H9 (cell line): ENCODE measurements at regions not wholly inside any gene's neighbourhood (a gene's known extent, or its start where the extent isn't known, plus 50 kb on each side); places are given as distances from the start of the nearest gene placed in this dataset.

Experiments used
- DNase-seq: peaks from one replicate; pipeline ENCODE4 v3.0.0-alpha.2; 2017
- H2AFZ ChIP-seq: one replicate; pipeline ENCODE4 v1.6.1; 2013; ENCODE audit warnings: mild to moderate bottlenecking, low read length, control low read depth, moderate library complexity
- H2AK5ac ChIP-seq: 2 replicates; pipeline ENCODE4 v1.6.1; 2013; ENCODE audit warnings: low read length, control low read depth, mixed read lengths; ENCODE audit not compliant: insufficient read length
- H2BK120ac ChIP-seq: one replicate; pipeline ENCODE4 v1.6.1; 2013; ENCODE audit warnings: low read depth, mild to moderate bottlenecking, low read length, control low read depth, inconsistent platforms; ENCODE audit not compliant: poor library complexity, severe bottlenecking
- H2BK12ac ChIP-seq: 2 replicates; pipeline ENCODE4 v1.6.1; 2013; ENCODE audit warnings: low read length, control low read depth, mixed read lengths, low read depth; ENCODE audit not compliant: insufficient read length
- H2BK15ac ChIP-seq: 2 replicates; pipeline ENCODE4 v1.6.1; 2013; ENCODE audit warnings: low read depth, low read length, control low read depth
- H2BK20ac ChIP-seq: one replicate; pipeline ENCODE4 v1.6.1; 2013; ENCODE audit warnings: low read depth, mild to moderate bottlenecking, low read length, control low read depth, inconsistent platforms; ENCODE audit not compliant: poor library complexity, severe bottlenecking
- H2BK5ac ChIP-seq: 2 replicates; pipeline ENCODE4 v1.6.1; 2013; ENCODE audit warnings: low read length, control low read depth, mixed read lengths; ENCODE audit not compliant: insufficient read length
- H3K14ac ChIP-seq: 2 replicates; pipeline ENCODE4 v1.6.1; 2013; ENCODE audit warnings: low read length, control low read depth; ENCODE audit not compliant: insufficient read depth
- H3K18ac ChIP-seq: 2 replicates; pipeline ENCODE4 v1.6.1; 2013; ENCODE audit warnings: low read depth, mild to moderate bottlenecking, mixed read lengths, low read length, control low read depth; ENCODE audit not compliant: insufficient read length
- H3K23ac ChIP-seq: 2 replicates; pipeline ENCODE4 v1.6.1; 2013; ENCODE audit warnings: low read length, control low read depth, mixed read lengths, low read depth; ENCODE audit not compliant: insufficient read length
- H3K23me2 ChIP-seq: 2 replicates; pipeline ENCODE4 v1.6.1; 2013; ENCODE audit warnings: low read depth, mild to moderate bottlenecking, mixed read lengths, low read length, control low read depth; ENCODE audit not compliant: insufficient read length, poor library complexity, severe bottlenecking
- H3K27ac ChIP-seq: 2 replicates; pipeline ENCODE4 v1.5.1; 2013; ENCODE audit warnings: low read length, control low read depth, mixed read lengths, low read depth; ENCODE audit not compliant: insufficient read length
- H3K27me3 ChIP-seq: 2 replicates; pipeline ENCODE4 v1.6.1; 2013; ENCODE audit warnings: low read length, control low read depth, inconsistent platforms; ENCODE audit not compliant: insufficient read depth
- H3K4ac ChIP-seq: 2 replicates; pipeline ENCODE4 v1.6.1; 2013; ENCODE audit warnings: low read depth, mild to moderate bottlenecking, control low read depth, inconsistent platforms, low read length, moderate library complexity
- H3K4me1 ChIP-seq: 2 replicates; pipeline ENCODE4 v1.6.1; 2013; ENCODE audit warnings: low read length, control low read depth, inconsistent platforms; ENCODE audit not compliant: insufficient read depth
- H3K4me2 ChIP-seq: 2 replicates; pipeline ENCODE4 v1.6.1; 2013; ENCODE audit warnings: low read length, control low read depth, mixed read lengths; ENCODE audit not compliant: insufficient read length, insufficient read depth
- H3K56ac ChIP-seq: 2 replicates; pipeline ENCODE4 v1.6.1; 2013; ENCODE audit warnings: low read depth, mild to moderate bottlenecking, mixed read lengths, low read length, control low read depth; ENCODE audit not compliant: insufficient read length
- H3K79me1 ChIP-seq: 2 replicates; pipeline ENCODE4 v1.6.1; 2013; ENCODE audit warnings: low read depth, mild to moderate bottlenecking, moderate library complexity, low read length, control low read depth, inconsistent platforms; ENCODE audit not compliant: insufficient read depth, poor library complexity, severe bottlenecking
- H3K79me2 ChIP-seq: 2 replicates; pipeline ENCODE4 v1.6.1; 2013; ENCODE audit warnings: low read length, control low read depth, inconsistent platforms; ENCODE audit not compliant: insufficient read depth
- H3K9ac ChIP-seq: 2 replicates; pipeline ENCODE4 v1.6.1; 2013; ENCODE audit warnings: low read length, control low read depth, mixed read lengths; ENCODE audit not compliant: insufficient read length; ENCODE audit errors: extremely low read depth
- H3K9me3 ChIP-seq: one replicate; pipeline ENCODE4 v1.6.1; 2013; ENCODE audit warnings: low read depth, low read length, inconsistent platforms; ENCODE audit not compliant: control insufficient read depth
- H3T11ph ChIP-seq: one replicate; pipeline ENCODE4 v1.6.1; 2013; ENCODE audit warnings: mild to moderate bottlenecking, low read length, control low read depth, inconsistent platforms
- H4K20me1 ChIP-seq: one replicate; pipeline ENCODE4 v1.6.1; 2013; ENCODE audit not compliant: control insufficient read depth, insufficient read length, insufficient read depth
- H4K5ac ChIP-seq: 2 replicates; pipeline ENCODE4 v1.6.1; 2013; ENCODE audit warnings: low read depth, mild to moderate bottlenecking, mixed read lengths, low read length, control low read depth; ENCODE audit not compliant: insufficient read length
- H4K8ac ChIP-seq: replicated peaks from 2 replicates; pipeline ENCODE4 v1.6.1; 2013; ENCODE audit warnings: low read length, control low read depth, mixed read lengths, low read depth; ENCODE audit not compliant: insufficient read length
- H4K91ac ChIP-seq: 2 replicates; pipeline ENCODE4 v1.6.1; 2013; ENCODE audit warnings: low read depth, mild to moderate bottlenecking, moderate library complexity, mixed read lengths, low read length, control low read depth; ENCODE audit not compliant: insufficient read length
- H3K27ac Mint-ChIP-seq, 3 experiments: 2 replicates in 2 of 3; 3 replicates in 1 of 3; pipeline ENCODE4 v1.8.0; 2020 to 2021; ENCODE audit warnings: mixed read lengths in 3 of 3, mild to moderate bottlenecking in 1 of 3, moderate library complexity in 1 of 3
- H3K27me3 Mint-ChIP-seq: 2 replicates; pipeline ENCODE4 v1.8.0; 2021; ENCODE audit warnings: low read depth, mild to moderate bottlenecking, moderate library complexity, mixed read lengths
- H3K36me3 Mint-ChIP-seq, 3 experiments: 2 replicates in 2 of 3; 3 replicates in 1 of 3; pipeline ENCODE4 v1.8.0; 2020 to 2021; ENCODE audit warnings: low read depth in 3 of 3, mixed read lengths in 3 of 3; ENCODE audit not compliant: insufficient read depth in 1 of 3
- H3K4me1 Mint-ChIP-seq, 2 experiments: 2 replicates each; pipeline ENCODE4 v1.8.0; 2020; ENCODE audit warnings: mixed read lengths in 2 of 2
- H3K4me3 Mint-ChIP-seq, 2 experiments: 2 replicates in 1 of 2; 3 replicates in 1 of 2; pipeline ENCODE4 v1.8.0; 2020 to 2021; ENCODE audit warnings: mild to moderate bottlenecking in 2 of 2, mixed read lengths in 2 of 2, moderate library complexity in 1 of 2
- H3K9me3 Mint-ChIP-seq, 2 experiments: 2 replicates in 1 of 2; 3 replicates in 1 of 2; pipeline ENCODE4 v1.8.0; 2020; ENCODE audit warnings: mild to moderate bottlenecking in 2 of 2, mixed read lengths in 2 of 2, moderate library complexity in 1 of 2
- CTCF ChIP-seq: fragments of 200-600 bp; sonication (generic); conservative IDR thresholded peaks from 3 replicates; pipeline ENCODE4 v1.8.0; 2021; ENCODE audit warnings: antibody characterized with exemption, mild to moderate bottlenecking
- WGBS: extraction: QIAGEN DNeasy Blood & Tissue Kit; methylation state at CpG from one replicate; pipeline ENCODE4 v1.1.7; 2013; ENCODE audit warnings: missing lambda C conversion rate, low lambda C conversion rate, mixed read lengths; ENCODE audit not compliant: insufficient read length; ENCODE audit errors: extremely low coverage; 5-methylcytosine and 5-hydroxymethylcytosine counted together

DNA sequence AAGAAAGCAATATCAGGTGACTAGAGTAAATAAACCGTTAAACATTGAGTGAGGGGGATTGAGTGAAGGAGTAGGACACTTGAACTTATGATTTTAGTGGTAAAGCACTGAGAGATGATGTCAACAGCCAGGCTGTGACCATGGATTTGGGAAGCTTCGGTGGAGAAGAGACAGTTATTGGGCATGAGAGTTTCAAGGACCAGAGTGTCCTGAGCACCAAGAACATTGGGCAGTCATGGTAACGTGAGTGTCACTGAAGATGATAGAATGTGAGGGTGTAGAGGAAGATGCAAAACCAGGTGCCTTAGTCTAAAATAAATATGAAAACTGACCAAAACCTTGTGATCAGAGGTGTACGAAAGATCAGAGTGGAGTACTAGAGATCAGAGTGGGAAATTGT lies 248.1 kb downstream of the ASXL3 start:
- Histone ChIP-seq H4K8ac (no peak overlapping the region), H3K56ac (no peak overlapping the region), H2BK20ac (no peak overlapping the region), H2BK15ac (no peak overlapping the region), H3K4ac (no peak overlapping the region), H3K23ac (no peak overlapping the region), H3K27ac (no peak overlapping the region), H2BK12ac (no peak overlapping the region), H4K20me1 (no peaks in the 10 kb centered on the region), H2AFZ (no peak overlapping the region), H3K4me2 (no peak overlapping the region), H3K23me2 (no peaks in the 10 kb centered on the region), H3K9ac (no peak overlapping the region), H3K79me2 (no peaks in the 10 kb centered on the region), H3T11ph (no peak overlapping the region), H2AK5ac (no peak overlapping the region), H4K5ac (no peak overlapping the region), H4K91ac (no peak overlapping the region), H3K14ac (no peak overlapping the region), H3K4me1 (no peaks in the 10 kb centered on the region), H3K18ac (no peak overlapping the region), H3K9me3 (no peaks in the 10 kb centered on the region), H2BK120ac (no peak overlapping the region), H3K27me3 (no peaks in the 10 kb centered on the region), H3K79me1 (no peaks in the 10 kb centered on the region), H2BK5ac (no peak overlapping the region)
- Mint-ChIP-seq H3K27me3 (no peaks in the 10 kb centered on the region; the same call in 1 of the 2 replicates), H3K9me3 (no peaks in the 10 kb centered on the region; a peak in 1 of 5 replicates), H3K27ac (no peak overlapping the region), H3K36me3 (no peaks in the 10 kb centered on the region; a peak in 1 of 7 replicates), H3K4me1 (peaks cover 2 to 8% of the 10 kb centered on the region in 2 experiments; a peak in 3 of 4 replicates), H3K4me3 (no peak overlapping the region)
- no peak for TF ChIP-seq CTCF
- DNase-seq, result no peak
- no CpG with 5 or more reads among the region's 4 CpGs for WGBS
